ENCODE measurements at regions not wholly inside any gene's neighbourhood (a gene's known extent, or its start where the extent isn't known, plus 50 kb on each side); places are given as distances from the start of the nearest gene placed in this dataset.
A peak's percentile ranks its signal among the peaks of the same experiment; 100 is the strongest.
"Not testable (repeated sequence)": the region's sequence is repeated elsewhere in the genome, so short reads cannot be mapped to it uniquely, and the experiment has no call there.

GRCh38 chr1:207250431-207250830 is 71.0 kb upstream of the CD55 start:
- Mint-ChIP-seq H3K36me3 (peaks cover 0 to 20% of the 10 kb centered on the region in 2 donors), H3K9me3 (peaks cover 5 to 24% (median 15%) of the 10 kb centered on the region in 7 donors), H3K4me3 (no peak overlapping the region), H3K27me3 (no peaks in the 10 kb centered on the region), H3K4me1 (peaks cover 15 to 16% (median 16%) of the 10 kb centered on the region in 3 donors), H3K27ac (peak overlapping the region in 1 of 6 donors; percentile 66)
- ATAC-seq (ENCODE audit: low read depth in 2 of 2) = no peak
- DNase-seq = no peak

- Mint-ChIP-seq H3K36me3 (peaks cover 0 to 22% of the 10 kb centered on the region in 2 donors), H3K9me3 (peaks cover 6 to 28% (median 15%) of the 10 kb centered on the region in 7 donors), H3K27me3 (no peaks in the 10 kb centered on the region), H3K4me3 (no peak overlapping the region), H3K27ac (no peak overlapping the region), H3K4me1 (peaks cover 13 to 16% (median 15%) of the 10 kb centered on the region in 3 donors)
- no peak for ATAC-seq (ENCODE audit: low read depth in 2 of 2)
- no peak for DNase-seq
Observed at GRCh38 chr1:207251066-207251465, 70.4 kb upstream of the CD55 start.

GRCh38 chr1:207256869-207257268 is 64.6 kb upstream of the CD55 start:
- peaks cover 0 to 36% of the 10 kb centered on the region in 2 donors for H3K36me3 Mint-ChIP-seq
- H3K27me3 Mint-ChIP-seq = no peaks in the 10 kb centered on the region
- no peak for ATAC-seq (ENCODE audit: low read depth in 2 of 2)
- DNase-seq = no peak
- no peak overlapping the region for H3K4me3 Mint-ChIP-seq
- H3K27ac Mint-ChIP-seq = peak overlapping the region in 1 of 6 donors; percentile 38
- H3K4me1 Mint-ChIP-seq = peaks cover 3 to 4% (median 4%) of the 10 kb centered on the region in 3 donors
- H3K9me3 Mint-ChIP-seq = peaks cover 13 to 57% (median 36%) of the 10 kb centered on the region in 7 donors

- H3K4me3 Mint-ChIP-seq = no peak overlapping the region
- no peaks in the 10 kb centered on the region for H3K27me3 Mint-ChIP-seq
- ATAC-seq (ENCODE audit: low read depth in 2 of 2) (no peak), DNase-seq (no peak)
- peaks cover 0 to 25% of the 10 kb centered on the region in 2 donors for H3K36me3 Mint-ChIP-seq
- H3K9me3 Mint-ChIP-seq = peaks cover 12 to 43% (median 24%) of the 10 kb centered on the region in 7 donors
- H3K27ac Mint-ChIP-seq = no peak overlapping the region
- H3K4me1 Mint-ChIP-seq = peaks cover 12 to 18% (median 17%) of the 10 kb centered on the region in 3 donors
Observed at GRCh38 chr1:207259391-207259790, 62.1 kb upstream of the CD55 start.

- peaks cover under 1 to 25% (median 10%) of the 10 kb centered on the region in 7 donors for H3K9me3 Mint-ChIP-seq
- peak overlapping the region in 3 of 8 donors; percentile 10 to 18 (median 17) for H3K4me3 Mint-ChIP-seq
- H3K27ac Mint-ChIP-seq = peak overlapping the region in 2 of 6 donors; percentile 32 to 66
Observed at GRCh38 chr1:207261971-207262370, 59.5 kb upstream of the CD55 start.

GRCh38 chr1:207262891-207263290 is 58.6 kb upstream of the CD55 start:
- ATAC-seq (ENCODE audit: low read depth in 2 of 2) (peak; percentile 75 to 76), DNase-seq (peak; percentile 44)
- H3K9me3 Mint-ChIP-seq = peaks cover 0 to 16% (median 3%) of the 10 kb centered on the region in 7 donors
- not testable (repeated sequence) for H3K36me3 Mint-ChIP-seq, H3K27me3 Mint-ChIP-seq
- H3K4me3 Mint-ChIP-seq = peak overlapping the region in 2 of 8 donors; percentile 45
- peaks cover 12 to 18% (median 14%) of the 10 kb centered on the region in 3 donors for H3K4me1 Mint-ChIP-seq
- H3K27ac Mint-ChIP-seq = peak overlapping the region in 4 of 6 donors; percentile 28 to 68 (median 60)

More at GRCh38 chr1:207261971-207262370, 59.5 kb upstream of the CD55 start:
- DNase-seq (no peak), ATAC-seq (ENCODE audit: low read depth in 2 of 2) (no peak)
- Mint-ChIP-seq H3K27me3 (no peaks in the 10 kb centered on the region), H3K36me3 (peaks cover 0 to 5% of the 10 kb centered on the region in 2 donors), H3K4me1 (peaks cover 12 to 18% (median 14%) of the 10 kb centered on the region in 3 donors)

GRCh38 chr1:207264663-207265252 is 56.7 kb upstream of the CD55 start:
- no peak for ATAC-seq (ENCODE audit: low read depth in 2 of 2)
- Mint-ChIP-seq H3K4me3 (no peak overlapping the region), H3K36me3 (no peaks in the 10 kb centered on the region), H3K4me1 (peaks cover 12 to 18% (median 18%) of the 10 kb centered on the region in 3 donors), H3K27ac (peak overlapping the region in 1 of 6 donors; percentile 74), H3K9me3 (peaks cover 0 to 8% (median 0%) of the 10 kb centered on the region in 7 donors), H3K27me3 (no peaks in the 10 kb centered on the region)
- no peak for DNase-seq

GRCh38 chr1:207268337-207268736 is 53.1 kb upstream of the CD55 start:
- Mint-ChIP-seq H3K27ac (peak overlapping the region in 2 of 6 donors; percentile 28 to 39), H3K9me3 (peaks cover 0 to 5% (median under 1%) of the 10 kb centered on the region in 7 donors), H3K4me3 (no peak overlapping the region)

GRCh38 chr1:207268753-207269511 is 52.5 kb upstream of the CD55 start:
- ATAC-seq (ENCODE audit: low read depth in 2 of 2) (no peak), DNase-seq (no peak)
- H3K36me3 Mint-ChIP-seq = no peaks in the 10 kb centered on the region
- H3K4me3 Mint-ChIP-seq = no peak overlapping the region
- peak overlapping the region in 3 of 6 donors; percentile 42 to 70 (median 49) for H3K27ac Mint-ChIP-seq
- H3K27me3 Mint-ChIP-seq = no peaks in the 10 kb centered on the region
- peaks cover 0 to 7% (median 0%) of the 10 kb centered on the region in 3 donors for H3K4me1 Mint-ChIP-seq
- peaks cover 0 to 8% (median 5%) of the 10 kb centered on the region in 7 donors for H3K9me3 Mint-ChIP-seq

More at GRCh38 chr1:207268337-207268736, 53.1 kb upstream of the CD55 start:
- peaks cover 0 to 9% (median 0%) of the 10 kb centered on the region in 3 donors for H3K4me1 Mint-ChIP-seq
- no peak for DNase-seq
- ATAC-seq (ENCODE audit: low read depth in 2 of 2) = no peak
- H3K36me3 Mint-ChIP-seq = no peaks in the 10 kb centered on the region
- H3K27me3 Mint-ChIP-seq = no peaks in the 10 kb centered on the region

Data from naive B cell (primary cell).